ENCODE measurements at regions not wholly inside any gene's neighbourhood (a gene's known extent, or its start where the extent isn't known, plus 50 kb on each side); places are given as distances from the start of the nearest gene placed in this dataset.

- Histone ChIP-seq H3K4me2 (ENCODE audit: low read length) (peak overlapping the region; percentile 79), H3K4me3 (ENCODE audit: low read length) (peak overlapping the region; percentile 90), H3F3A (ENCODE audit: insufficient read depth, low read length, poor library complexity, severe bottlenecking) (no peaks in the 10 kb centered on the region), H3K36me3 (ENCODE audit: insufficient read depth, low read length) (no peaks in the 10 kb centered on the region), H3K9me2 (ENCODE audit: insufficient read depth, low read length) (no peaks in the 10 kb centered on the region), H3K9me3 (ENCODE audit: low read length) (no peaks in the 10 kb centered on the region), H3K9ac (ENCODE audit: low read length) (no peak overlapping the region), H4K20me1 (ENCODE audit: insufficient read depth) (no peaks in the 10 kb centered on the region), H3K27me3 (ENCODE audit: insufficient read depth, low read depth, low read length) (peaks cover 82% of the 10 kb centered on the region), H3K27ac (ENCODE audit: low read length) (no peak overlapping the region), H3K79me2 (replicated peaks; ENCODE audit: insufficient read depth, low read length) (no peaks in the 10 kb centered on the region), H2AFZ (ENCODE audit: low read depth, low read length) (no peak overlapping the region)
- TF ChIP-seq CTCF (IDR thresholded peaks at IDR 0.05; ENCODE audit: poor library complexity, severe bottlenecking) (no peak), SMC3 (conservative IDR thresholded peaks at IDR 0.05; ENCODE audit: poor library complexity) (no peak), EP300 (conservative IDR thresholded peaks at IDR 0.05; ENCODE audit: poor library complexity, severe bottlenecking) (no peak), REST (IDR thresholded peaks at IDR 0.05; ENCODE audit: borderline replicate concordance) (no peak), EZH2 (IDR thresholded peaks at IDR 0.05; ENCODE audit: borderline replicate concordance, insufficient read depth, low read length, poor library complexity, severe bottlenecking) (no peak), MXI1 (conservative IDR thresholded peaks at IDR 0.05; ENCODE audit: poor library complexity, severe bottlenecking) (no peak), TAF1 (IDR thresholded peaks at IDR 0.05; ENCODE audit: low read depth) (no peak), RAD21 (conservative IDR thresholded peaks at IDR 0.05) (no peak), POLR2AphosphoS5 (IDR thresholded peaks at IDR 0.05) (no peak)
Measured at GRCh38 chr10:23695825-23696420, 257.0 kb downstream of the OTUD1 start.

- Histone ChIP-seq H3F3A (ENCODE audit: insufficient read depth, low read length, poor library complexity, severe bottlenecking) (no peaks in the 10 kb centered on the region), H3K27me3 (ENCODE audit: insufficient read depth, low read depth, low read length) (peaks cover 79% of the 10 kb centered on the region), H3K79me2 (replicated peaks; ENCODE audit: insufficient read depth, low read length) (no peaks in the 10 kb centered on the region), H3K36me3 (ENCODE audit: insufficient read depth, low read length) (no peaks in the 10 kb centered on the region), H3K9me3 (ENCODE audit: low read length) (no peaks in the 10 kb centered on the region), H3K9me2 (ENCODE audit: insufficient read depth, low read length) (no peaks in the 10 kb centered on the region), H2AFZ (ENCODE audit: low read depth, low read length) (no peak overlapping the region), H4K20me1 (ENCODE audit: insufficient read depth) (no peaks in the 10 kb centered on the region), H3K4me2 (ENCODE audit: low read length) (no peak overlapping the region), H3K4me3 (ENCODE audit: low read length) (peak overlapping the region; percentile 90), H3K9ac (ENCODE audit: low read length) (no peak overlapping the region), H3K27ac (ENCODE audit: low read length) (no peak overlapping the region)
- TF ChIP-seq TAF1 (IDR thresholded peaks at IDR 0.05; ENCODE audit: low read depth): no peak
- no peak for TF ChIP-seq EZH2 (IDR thresholded peaks at IDR 0.05; ENCODE audit: borderline replicate concordance, insufficient read depth, low read length, poor library complexity, severe bottlenecking)
- no peak for TF ChIP-seq MXI1 (conservative IDR thresholded peaks at IDR 0.05; ENCODE audit: poor library complexity, severe bottlenecking)
- TF ChIP-seq REST (IDR thresholded peaks at IDR 0.05; ENCODE audit: borderline replicate concordance): no peak
- no peak for TF ChIP-seq CTCF (IDR thresholded peaks at IDR 0.05; ENCODE audit: poor library complexity, severe bottlenecking)
- no peak for TF ChIP-seq EP300 (conservative IDR thresholded peaks at IDR 0.05; ENCODE audit: poor library complexity, severe bottlenecking)
Measured at GRCh38 chr10:23696476-23696875, 257.6 kb downstream of the OTUD1 start.

Measured in neural cell (in vitro differentiated cells).